ENCODE measurements at regions not wholly inside any gene's neighbourhood (a gene's known extent, or its start where the extent isn't known, plus 50 kb on each side); places are given as distances from the start of the nearest gene placed in this dataset.

DNA sequence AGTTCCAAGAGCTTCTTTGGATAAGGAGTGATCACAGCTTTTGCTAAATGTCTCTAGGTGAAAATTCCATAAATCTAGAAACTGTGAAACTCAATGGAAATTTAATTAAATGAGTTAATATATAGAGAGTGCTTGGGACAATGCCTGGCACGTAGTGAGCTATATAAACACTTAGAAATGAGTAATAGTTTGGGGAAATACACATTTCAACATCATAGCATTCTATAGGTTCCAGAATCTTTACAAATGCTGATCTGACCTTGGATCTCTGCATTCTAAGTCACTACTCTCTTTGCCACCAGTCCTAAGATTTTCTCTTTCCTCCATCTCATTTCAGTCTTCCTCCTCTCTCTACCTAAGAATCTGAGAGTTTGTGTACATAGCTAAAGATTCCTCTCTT lies 175.6 kb downstream of the SOX9 start:
- no peak for DNase-seq
- 60 to 89% (median 71%) methylated on average over 1 of the region's 1 CpG for WGBS, 4 donors
- no peak overlapping the region for H3K4me3 ChIP-seq
- H3K27ac ChIP-seq: no peak overlapping the region
- H3K4me1 ChIP-seq (replicated peaks in 1 of 2): no peaks in the 10 kb centered on the region
- H3K27me3 ChIP-seq: no peaks in the 10 kb centered on the region
- H3K9me3 ChIP-seq (replicated peaks in 1 of 3): no peaks in the 10 kb centered on the region
- intact Hi-C loops (cut with DNase I): no loop called here
- no peaks in the 10 kb centered on the region for H3K36me3 ChIP-seq (replicated peaks in 1 of 2)
- no peak for TF ChIP-seq POLR2A (IDR thresholded peaks at IDR 0.05)
- TF ChIP-seq, protein P1, sequence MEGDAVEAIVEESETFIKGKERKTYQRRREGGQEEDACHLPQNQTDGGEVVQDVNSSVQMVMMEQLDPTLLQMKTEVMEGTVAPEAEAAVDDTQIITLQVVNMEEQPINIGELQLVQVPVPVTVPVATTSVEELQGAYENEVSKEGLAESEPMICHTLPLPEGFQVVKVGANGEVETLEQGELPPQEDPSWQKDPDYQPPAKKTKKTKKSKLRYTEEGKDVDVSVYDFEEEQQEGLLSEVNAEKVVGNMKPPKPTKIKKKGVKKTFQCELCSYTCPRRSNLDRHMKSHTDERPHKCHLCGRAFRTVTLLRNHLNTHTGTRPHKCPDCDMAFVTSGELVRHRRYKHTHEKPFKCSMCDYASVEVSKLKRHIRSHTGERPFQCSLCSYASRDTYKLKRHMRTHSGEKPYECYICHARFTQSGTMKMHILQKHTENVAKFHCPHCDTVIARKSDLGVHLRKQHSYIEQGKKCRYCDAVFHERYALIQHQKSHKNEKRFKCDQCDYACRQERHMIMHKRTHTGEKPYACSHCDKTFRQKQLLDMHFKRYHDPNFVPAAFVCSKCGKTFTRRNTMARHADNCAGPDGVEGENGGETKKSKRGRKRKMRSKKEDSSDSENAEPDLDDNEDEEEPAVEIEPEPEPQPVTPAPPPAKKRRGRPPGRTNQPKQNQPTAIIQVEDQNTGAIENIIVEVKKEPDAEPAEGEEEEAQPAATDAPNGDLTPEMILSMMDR (IDR thresholded peaks at IDR 0.05): no peak

DNA sequence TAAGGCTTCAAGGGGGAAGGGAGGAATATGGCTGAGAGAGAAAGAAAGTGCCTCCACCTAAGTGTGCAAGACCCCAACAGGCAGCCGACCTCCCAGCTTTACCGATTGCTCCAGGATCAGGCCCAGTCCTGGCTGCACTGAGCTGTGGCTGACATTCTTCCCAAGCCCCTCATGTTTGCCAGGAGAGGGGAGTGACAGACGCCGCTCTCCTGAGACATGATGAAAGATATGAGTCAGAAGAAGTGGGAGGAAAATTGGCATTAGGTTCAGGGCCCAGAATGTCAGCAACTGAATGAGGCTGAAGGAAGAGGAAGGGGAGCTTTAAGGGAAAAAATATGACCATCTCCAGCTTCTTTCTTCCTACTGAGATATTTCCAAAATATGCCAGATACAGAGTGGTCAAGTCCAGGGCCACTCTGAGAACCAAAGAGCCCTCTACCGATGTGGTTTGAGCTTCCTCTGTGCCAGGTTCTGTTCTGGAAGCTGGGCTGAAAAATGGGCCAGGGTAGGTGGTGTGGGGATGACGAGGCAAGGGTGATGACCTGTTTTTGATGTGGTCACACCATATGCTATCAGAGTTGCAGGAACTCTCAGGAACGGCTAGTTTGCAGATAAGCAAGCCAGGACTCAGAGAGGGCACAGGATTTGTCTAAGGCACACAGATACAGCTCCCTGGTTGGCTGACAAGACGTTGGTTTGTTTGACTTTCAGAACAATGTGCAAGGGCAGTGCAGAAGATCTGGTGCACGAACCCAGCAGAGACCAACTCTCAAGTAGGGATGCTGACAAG lies 176.7 kb downstream of the SOX9 start:
- no peak overlapping the region for H3K27ac ChIP-seq
- H3K4me3 ChIP-seq: no peak overlapping the region
- H3K36me3 ChIP-seq (replicated peaks in 1 of 2): no peaks in the 10 kb centered on the region
- H3K27me3 ChIP-seq: no peaks in the 10 kb centered on the region
- no peak for DNase-seq
- H3K9me3 ChIP-seq (replicated peaks in 1 of 3): no peaks in the 10 kb centered on the region
- TF ChIP-seq, protein P1 (IDR thresholded peaks at IDR 0.05): no peak
- no peak for TF ChIP-seq POLR2A (IDR thresholded peaks at IDR 0.05)
- intact Hi-C loops (cut with DNase I): no loop called here
- 57 to 62% (median 57%) methylated on average over 7 to 9 of the region's 9 CpGs for WGBS, 4 donors
- H3K4me1 ChIP-seq (replicated peaks in 1 of 2): no peaks in the 10 kb centered on the region

DNA sequence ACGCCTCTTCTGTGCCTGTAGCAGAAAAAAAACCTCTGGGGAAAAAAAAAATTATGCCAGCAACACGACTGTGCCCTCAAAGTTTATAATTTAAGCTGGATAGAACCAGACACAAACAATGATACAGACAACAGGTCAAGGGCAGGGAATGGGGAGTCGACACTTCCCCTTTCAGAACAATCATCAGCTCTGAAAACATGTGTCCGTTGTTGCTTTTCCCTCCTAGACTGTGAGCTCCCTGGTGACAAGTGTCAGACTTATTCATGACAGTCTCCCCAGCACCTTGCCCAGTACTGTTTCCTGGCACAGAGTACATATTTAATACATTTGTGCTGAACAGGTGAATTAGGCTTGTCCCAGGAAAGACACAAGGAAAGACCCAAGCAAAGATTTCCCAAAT lies 178.3 kb downstream of the SOX9 start:
- no peaks in the 10 kb centered on the region for H3K9me3 ChIP-seq (replicated peaks in 1 of 3)
- no peak for DNase-seq
- WGBS, 4 donors: 33 to 48% (median 43%) methylated on average over 4 of the region's 4 CpGs
- no peaks in the 10 kb centered on the region for H3K27me3 ChIP-seq
- no peaks in the 10 kb centered on the region for H3K36me3 ChIP-seq (replicated peaks in 1 of 2)
- H3K4me3 ChIP-seq: no peak overlapping the region
- intact Hi-C loops (cut with DNase I): no loop called here
- TF ChIP-seq, protein P1 (IDR thresholded peaks at IDR 0.05): no peak
- no peak for TF ChIP-seq POLR2A (IDR thresholded peaks at IDR 0.05)
- H3K27ac ChIP-seq: no peak overlapping the region
- H3K4me1 ChIP-seq (replicated peaks in 1 of 2): no peaks in the 10 kb centered on the region

DNA sequence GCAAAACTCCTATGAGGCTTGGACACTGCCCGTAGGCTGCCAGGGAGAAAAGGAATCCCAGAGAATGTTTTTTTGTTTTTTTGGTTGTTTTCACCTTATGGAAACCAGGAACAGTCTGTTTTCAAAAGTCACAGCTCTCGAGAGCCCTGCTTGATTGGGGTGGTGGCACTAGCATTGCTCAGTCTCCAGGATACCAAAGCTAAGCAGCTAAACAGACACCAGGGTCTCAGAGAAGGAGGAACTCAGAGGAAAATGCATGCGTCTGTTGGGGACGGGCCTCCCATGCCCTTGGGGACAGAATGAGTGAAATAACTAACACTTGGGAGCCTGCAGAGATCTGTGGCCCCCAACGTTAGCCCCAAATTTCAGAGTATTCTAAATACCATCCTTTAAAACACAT lies 178.8 kb downstream of the SOX9 start:
- H3K4me3 ChIP-seq: no peak overlapping the region
- H3K27ac ChIP-seq: no peak overlapping the region
- DNase-seq: no peak
- intact Hi-C loops (cut with DNase I): no loop called here
- no peaks in the 10 kb centered on the region for H3K27me3 ChIP-seq
- 53 to 75% (median 69%) methylated on average over 5 of the region's 5 CpGs for WGBS, 4 donors
- TF ChIP-seq POLR2A (IDR thresholded peaks at IDR 0.05): no peak
- TF ChIP-seq, protein P1 (IDR thresholded peaks at IDR 0.05): no peak
- no peaks in the 10 kb centered on the region for H3K4me1 ChIP-seq (replicated peaks in 1 of 2)
- H3K36me3 ChIP-seq (replicated peaks in 1 of 2): no peaks in the 10 kb centered on the region
- no peaks in the 10 kb centered on the region for H3K9me3 ChIP-seq (replicated peaks in 1 of 3)
